Progenitor cell of endocrine pancreas (in vitro differentiated cells): ENCODE measurements at regions not wholly inside any gene's neighbourhood (a gene's known extent, or its start where the extent isn't known, plus 50 kb on each side); places are given as distances from the start of the nearest gene placed in this dataset.

Source experiments
- DNase-seq: peaks from one replicate; pipeline ENCODE4 v3.0.0; 2021; ENCODE audit warnings: low spot score; ENCODE audit not compliant: unreplicated experiment
- H3K27ac Mint-ChIP-seq: 2 replicates; pipeline ENCODE4 v1.8.0; 2021; ENCODE audit warnings: mild to moderate bottlenecking, moderate library complexity, mixed read lengths
- H3K27me3 Mint-ChIP-seq: 2 replicates; pipeline ENCODE4 v1.8.0; 2021; ENCODE audit warnings: mixed read lengths
- H3K36me3 Mint-ChIP-seq: 2 replicates; pipeline ENCODE4 v1.8.0; 2022; ENCODE audit warnings: mixed read lengths; ENCODE audit not compliant: insufficient read depth
- H3K4me1 Mint-ChIP-seq: 2 replicates; pipeline ENCODE4 v1.8.0; 2021; ENCODE audit warnings: low read depth, mixed read lengths
- H3K4me3 Mint-ChIP-seq: 2 replicates; pipeline ENCODE4 v1.8.0; 2021; ENCODE audit warnings: low read depth, mild to moderate bottlenecking, moderate library complexity, mixed read lengths
- H3K9me3 Mint-ChIP-seq: 2 replicates; pipeline ENCODE4 v1.8.0; 2021; ENCODE audit warnings: low read depth, mixed read lengths
- CTCF ChIP-seq: fragments of 200-600 bp; sonication (generic); IDR thresholded peaks from one replicate; pipeline ENCODE4 v1.5.0; 2021; ENCODE audit warnings: antibody characterized with exemption, mild to moderate bottlenecking; ENCODE audit not compliant: unreplicated experiment

- no peak for DNase-seq
- TF ChIP-seq CTCF, result no peak
- no peaks in the 10 kb centered on the region for H3K4me1 Mint-ChIP-seq
- H3K9me3 Mint-ChIP-seq, result no peaks in the 10 kb centered on the region
- no peak overlapping the region for H3K27ac Mint-ChIP-seq
- H3K27me3 Mint-ChIP-seq, result peaks cover 32% of the 10 kb centered on the region
- H3K4me3 Mint-ChIP-seq, result no peak overlapping the region
- no peaks in the 10 kb centered on the region for H3K36me3 Mint-ChIP-seq
These were observed 197.0 kb upstream of the ZMIZ1 start for GRCh38 chr10:78871796-78872195.

- Mint-ChIP-seq H3K9me3 (no peaks in the 10 kb centered on the region), H3K27ac (no peak overlapping the region), H3K4me3 (no peak overlapping the region)
These were observed 195.4 kb upstream of the ZMIZ1 start for GRCh38 chr10:78873413-78873812.

GRCh38 chr10:78875331-78875877 is 193.4 kb upstream of the ZMIZ1 start:
- no peak for TF ChIP-seq CTCF
- no peaks in the 10 kb centered on the region for H3K36me3 Mint-ChIP-seq
- no peak for DNase-seq
- H3K9me3 Mint-ChIP-seq, result peaks cover 6% of the 10 kb centered on the region
- H3K27me3 Mint-ChIP-seq, result peaks cover 21% of the 10 kb centered on the region
- no peak overlapping the region for H3K27ac Mint-ChIP-seq
- H3K4me3 Mint-ChIP-seq, result no peak overlapping the region
- H3K4me1 Mint-ChIP-seq, result no peaks in the 10 kb centered on the region

More at GRCh38 chr10:78873413-78873812, 195.4 kb upstream of the ZMIZ1 start:
- TF ChIP-seq CTCF, result no peak
- no peaks in the 10 kb centered on the region for H3K36me3 Mint-ChIP-seq
- H3K27me3 Mint-ChIP-seq, result peaks cover 28% of the 10 kb centered on the region
- no peaks in the 10 kb centered on the region for H3K4me1 Mint-ChIP-seq
- DNase-seq, result no peak

- Mint-ChIP-seq H3K27ac (no peak overlapping the region), H3K27me3 (peaks cover 21% of the 10 kb centered on the region), H3K9me3 (peaks cover 6% of the 10 kb centered on the region), H3K4me1 (no peaks in the 10 kb centered on the region), H3K4me3 (no peak overlapping the region), H3K36me3 (no peaks in the 10 kb centered on the region)
- TF ChIP-seq CTCF, result no peak
- no peak for DNase-seq
These were observed 192.8 kb upstream of the ZMIZ1 start for GRCh38 chr10:78875932-78876331.

GRCh38 chr10:78876449-78876848 is 192.3 kb upstream of the ZMIZ1 start:
- Mint-ChIP-seq H3K36me3 (no peaks in the 10 kb centered on the region), H3K4me3 (no peak overlapping the region), H3K27me3 (peaks cover 21% of the 10 kb centered on the region), H3K9me3 (peaks cover 6% of the 10 kb centered on the region), H3K4me1 (no peaks in the 10 kb centered on the region), H3K27ac (no peak overlapping the region)
- no peak for DNase-seq
- no peak for TF ChIP-seq CTCF
